ENCODE measurements at regions not wholly inside any gene's neighbourhood (a gene's known extent, or its start where the extent isn't known, plus 50 kb on each side); places are given as distances from the start of the nearest gene placed in this dataset.

DNA sequence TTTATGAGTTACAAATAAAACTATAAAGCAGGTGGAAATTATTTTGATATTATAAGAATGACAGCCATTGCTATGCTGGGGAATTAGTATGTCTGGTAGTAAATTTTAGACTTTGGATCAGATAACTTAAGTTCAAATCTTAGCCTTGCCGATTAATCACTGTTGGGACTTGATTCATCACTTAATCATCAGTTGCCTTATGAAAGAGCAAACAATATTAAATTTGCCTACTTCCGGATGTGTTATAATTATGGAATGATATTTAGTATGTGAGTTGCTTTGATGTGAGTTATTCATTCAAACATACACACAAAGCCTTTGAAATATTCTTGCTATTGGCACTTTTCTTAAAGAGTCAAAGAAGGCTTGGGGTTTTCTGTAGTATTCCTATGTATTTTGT, 717.7 kb downstream of the BRINP1 start:
- no peak overlapping the region for H2AFZ ChIP-seq (ENCODE audit: low read depth, low read length)
- H3K27me3 ChIP-seq (ENCODE audit: insufficient read depth, low read depth, low read length), result no peaks in the 10 kb centered on the region
- no peaks in the 10 kb centered on the region for H3K9me2 ChIP-seq (ENCODE audit: insufficient read depth, low read length)
- no peaks in the 10 kb centered on the region for H3K9me3 ChIP-seq (ENCODE audit: low read length)
- no peak overlapping the region for H3K9ac ChIP-seq (ENCODE audit: low read length)
- no peaks in the 10 kb centered on the region for H3K79me2 ChIP-seq (replicated peaks; ENCODE audit: insufficient read depth, low read length)
- H3K27ac ChIP-seq (ENCODE audit: low read length), result no peak overlapping the region
- no peaks in the 10 kb centered on the region for H3F3A ChIP-seq (ENCODE audit: insufficient read depth, low read length, poor library complexity, severe bottlenecking)
- H3K4me2 ChIP-seq (ENCODE audit: low read length), result no peak overlapping the region
- TF ChIP-seq EZH2 (IDR thresholded peaks at IDR 0.05; ENCODE audit: borderline replicate concordance, insufficient read depth, low read length, poor library complexity, severe bottlenecking), result no peak
- TF ChIP-seq RAD21 (conservative IDR thresholded peaks at IDR 0.05), result no peak
- no peak for TF ChIP-seq EP300 (conservative IDR thresholded peaks at IDR 0.05; ENCODE audit: poor library complexity, severe bottlenecking)
- TF ChIP-seq TAF1 (IDR thresholded peaks at IDR 0.05; ENCODE audit: low read depth), result no peak
- no peak for TF ChIP-seq POLR2AphosphoS5 (IDR thresholded peaks at IDR 0.05)
- no peak for TF ChIP-seq SMC3 (conservative IDR thresholded peaks at IDR 0.05; ENCODE audit: poor library complexity)
- TF ChIP-seq, protein P1, sequence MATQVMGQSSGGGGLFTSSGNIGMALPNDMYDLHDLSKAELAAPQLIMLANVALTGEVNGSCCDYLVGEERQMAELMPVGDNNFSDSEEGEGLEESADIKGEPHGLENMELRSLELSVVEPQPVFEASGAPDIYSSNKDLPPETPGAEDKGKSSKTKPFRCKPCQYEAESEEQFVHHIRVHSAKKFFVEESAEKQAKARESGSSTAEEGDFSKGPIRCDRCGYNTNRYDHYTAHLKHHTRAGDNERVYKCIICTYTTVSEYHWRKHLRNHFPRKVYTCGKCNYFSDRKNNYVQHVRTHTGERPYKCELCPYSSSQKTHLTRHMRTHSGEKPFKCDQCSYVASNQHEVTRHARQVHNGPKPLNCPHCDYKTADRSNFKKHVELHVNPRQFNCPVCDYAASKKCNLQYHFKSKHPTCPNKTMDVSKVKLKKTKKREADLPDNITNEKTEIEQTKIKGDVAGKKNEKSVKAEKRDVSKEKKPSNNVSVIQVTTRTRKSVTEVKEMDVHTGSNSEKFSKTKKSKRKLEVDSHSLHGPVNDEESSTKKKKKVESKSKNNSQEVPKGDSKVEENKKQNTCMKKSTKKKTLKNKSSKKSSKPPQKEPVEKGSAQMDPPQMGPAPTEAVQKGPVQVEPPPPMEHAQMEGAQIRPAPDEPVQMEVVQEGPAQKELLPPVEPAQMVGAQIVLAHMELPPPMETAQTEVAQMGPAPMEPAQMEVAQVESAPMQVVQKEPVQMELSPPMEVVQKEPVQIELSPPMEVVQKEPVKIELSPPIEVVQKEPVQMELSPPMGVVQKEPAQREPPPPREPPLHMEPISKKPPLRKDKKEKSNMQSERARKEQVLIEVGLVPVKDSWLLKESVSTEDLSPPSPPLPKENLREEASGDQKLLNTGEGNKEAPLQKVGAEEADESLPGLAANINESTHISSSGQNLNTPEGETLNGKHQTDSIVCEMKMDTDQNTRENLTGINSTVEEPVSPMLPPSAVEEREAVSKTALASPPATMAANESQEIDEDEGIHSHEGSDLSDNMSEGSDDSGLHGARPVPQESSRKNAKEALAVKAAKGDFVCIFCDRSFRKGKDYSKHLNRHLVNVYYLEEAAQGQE (IDR thresholded peaks at IDR 0.05; ENCODE audit: borderline replicate concordance), result no peak
- no peak for TF ChIP-seq MXI1 (conservative IDR thresholded peaks at IDR 0.05; ENCODE audit: poor library complexity, severe bottlenecking)
- TF ChIP-seq, protein P2, sequence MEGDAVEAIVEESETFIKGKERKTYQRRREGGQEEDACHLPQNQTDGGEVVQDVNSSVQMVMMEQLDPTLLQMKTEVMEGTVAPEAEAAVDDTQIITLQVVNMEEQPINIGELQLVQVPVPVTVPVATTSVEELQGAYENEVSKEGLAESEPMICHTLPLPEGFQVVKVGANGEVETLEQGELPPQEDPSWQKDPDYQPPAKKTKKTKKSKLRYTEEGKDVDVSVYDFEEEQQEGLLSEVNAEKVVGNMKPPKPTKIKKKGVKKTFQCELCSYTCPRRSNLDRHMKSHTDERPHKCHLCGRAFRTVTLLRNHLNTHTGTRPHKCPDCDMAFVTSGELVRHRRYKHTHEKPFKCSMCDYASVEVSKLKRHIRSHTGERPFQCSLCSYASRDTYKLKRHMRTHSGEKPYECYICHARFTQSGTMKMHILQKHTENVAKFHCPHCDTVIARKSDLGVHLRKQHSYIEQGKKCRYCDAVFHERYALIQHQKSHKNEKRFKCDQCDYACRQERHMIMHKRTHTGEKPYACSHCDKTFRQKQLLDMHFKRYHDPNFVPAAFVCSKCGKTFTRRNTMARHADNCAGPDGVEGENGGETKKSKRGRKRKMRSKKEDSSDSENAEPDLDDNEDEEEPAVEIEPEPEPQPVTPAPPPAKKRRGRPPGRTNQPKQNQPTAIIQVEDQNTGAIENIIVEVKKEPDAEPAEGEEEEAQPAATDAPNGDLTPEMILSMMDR (IDR thresholded peaks at IDR 0.05; ENCODE audit: poor library complexity, severe bottlenecking), result no peak
- no peaks in the 10 kb centered on the region for H3K36me3 ChIP-seq (ENCODE audit: insufficient read depth, low read length)
- H4K20me1 ChIP-seq (ENCODE audit: insufficient read depth), result no peaks in the 10 kb centered on the region
- H3K4me3 ChIP-seq (ENCODE audit: low read length), result no peak overlapping the region

DNA sequence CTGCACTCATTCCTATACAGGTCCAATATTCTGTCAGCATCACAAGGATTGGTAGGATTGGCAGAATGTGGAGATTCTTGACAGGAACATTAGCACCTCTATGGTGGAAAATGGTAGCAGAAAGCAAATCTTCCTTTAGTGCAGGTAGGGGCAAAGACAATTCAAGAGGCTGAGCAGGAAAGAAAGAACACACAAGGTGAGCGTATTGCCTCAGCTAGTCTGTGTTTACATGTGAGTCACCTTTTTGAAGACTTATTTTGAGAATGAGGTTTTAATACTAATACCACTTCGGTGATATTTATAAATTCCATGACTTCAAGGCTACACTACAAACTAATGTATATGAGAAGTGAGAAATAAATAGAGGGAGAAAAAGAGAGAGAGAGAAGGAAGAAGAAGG, 717.0 kb downstream of the BRINP1 start:
- H3K79me2 ChIP-seq (replicated peaks; ENCODE audit: insufficient read depth, low read length), result no peaks in the 10 kb centered on the region
- no peaks in the 10 kb centered on the region for H3K36me3 ChIP-seq (ENCODE audit: insufficient read depth, low read length)
- H4K20me1 ChIP-seq (ENCODE audit: insufficient read depth), result no peaks in the 10 kb centered on the region
- H2AFZ ChIP-seq (ENCODE audit: low read depth, low read length), result no peak overlapping the region
- no peaks in the 10 kb centered on the region for H3K9me2 ChIP-seq (ENCODE audit: insufficient read depth, low read length)
- no peak overlapping the region for H3K9ac ChIP-seq (ENCODE audit: low read length)
- H3K9me3 ChIP-seq (ENCODE audit: low read length), result no peaks in the 10 kb centered on the region
- no peak for TF ChIP-seq POLR2AphosphoS5 (IDR thresholded peaks at IDR 0.05)
- TF ChIP-seq RAD21 (conservative IDR thresholded peaks at IDR 0.05), result no peak
- H3K27ac ChIP-seq (ENCODE audit: low read length), result no peak overlapping the region
- no peaks in the 10 kb centered on the region for H3F3A ChIP-seq (ENCODE audit: insufficient read depth, low read length, poor library complexity, severe bottlenecking)
- H3K4me3 ChIP-seq (ENCODE audit: low read length), result no peak overlapping the region
- no peaks in the 10 kb centered on the region for H3K27me3 ChIP-seq (ENCODE audit: insufficient read depth, low read depth, low read length)
- H3K4me2 ChIP-seq (ENCODE audit: low read length), result no peak overlapping the region

DNA sequence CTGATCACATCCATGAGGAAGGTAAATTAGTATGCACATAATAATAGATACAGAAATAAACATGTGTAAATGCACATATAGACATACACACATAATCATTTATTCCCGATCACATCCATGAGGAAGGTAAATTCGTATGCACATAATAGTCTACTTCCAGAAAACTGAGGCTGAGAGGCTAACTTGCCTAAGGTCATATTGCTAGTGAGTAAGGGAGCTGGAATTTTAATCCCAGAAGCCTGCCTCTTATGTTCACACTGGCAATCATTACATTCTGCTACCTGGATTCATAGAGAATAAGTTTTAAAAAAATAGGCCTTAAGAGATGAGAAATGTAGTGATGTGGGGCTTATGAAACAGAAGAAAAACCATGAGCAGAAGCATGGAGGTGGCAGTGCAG, 716.3 kb downstream of the BRINP1 start:
- H3K79me2 ChIP-seq (replicated peaks; ENCODE audit: insufficient read depth, low read length), result no peaks in the 10 kb centered on the region
- no peaks in the 10 kb centered on the region for H3F3A ChIP-seq (ENCODE audit: insufficient read depth, low read length, poor library complexity, severe bottlenecking)
- no peak overlapping the region for H3K4me3 ChIP-seq (ENCODE audit: low read length)
- no peaks in the 10 kb centered on the region for H3K27me3 ChIP-seq (ENCODE audit: insufficient read depth, low read depth, low read length)
- no peaks in the 10 kb centered on the region for H3K9me2 ChIP-seq (ENCODE audit: insufficient read depth, low read length)
- H4K20me1 ChIP-seq (ENCODE audit: insufficient read depth), result no peaks in the 10 kb centered on the region
- no peak overlapping the region for H3K27ac ChIP-seq (ENCODE audit: low read length)
- H3K9me3 ChIP-seq (ENCODE audit: low read length), result no peaks in the 10 kb centered on the region
- no peak overlapping the region for H3K4me2 ChIP-seq (ENCODE audit: low read length)
- H2AFZ ChIP-seq (ENCODE audit: low read depth, low read length), result no peak overlapping the region
- no peaks in the 10 kb centered on the region for H3K36me3 ChIP-seq (ENCODE audit: insufficient read depth, low read length)
- no peak overlapping the region for H3K9ac ChIP-seq (ENCODE audit: low read length)
- TF ChIP-seq, protein P1 (IDR thresholded peaks at IDR 0.05; ENCODE audit: borderline replicate concordance), result no peak
- TF ChIP-seq EP300 (conservative IDR thresholded peaks at IDR 0.05; ENCODE audit: poor library complexity, severe bottlenecking) (no peak), RAD21 (conservative IDR thresholded peaks at IDR 0.05) (no peak)

Data from neural cell (in vitro differentiated cells).